ENCODE measurements at regions not wholly inside any gene's neighbourhood (a gene's known extent, or its start where the extent isn't known, plus 50 kb on each side); places are given as distances from the start of the nearest gene placed in this dataset.

- TF ChIP-seq CTCF (IDR thresholded peaks at IDR 0.05; ENCODE audit: low read depth, low read length, poor library complexity, severe bottlenecking) (no peak), EZH2phosphoT487 (IDR thresholded peaks at IDR 0.05; ENCODE audit: borderline replicate concordance, low read length) (no peak)
Measured at GRCh38 chr16:26567356-26567755, 499.4 kb upstream of the C16orf82 start.
